ENCODE measurements at regions not wholly inside any gene's neighbourhood (a gene's known extent, or its start where the extent isn't known, plus 50 kb on each side); places are given as distances from the start of the nearest gene placed in this dataset.
"Not testable (repeated sequence)": the region's sequence is repeated elsewhere in the genome, so short reads cannot be mapped to it uniquely, and the experiment has no call there.

DNA sequence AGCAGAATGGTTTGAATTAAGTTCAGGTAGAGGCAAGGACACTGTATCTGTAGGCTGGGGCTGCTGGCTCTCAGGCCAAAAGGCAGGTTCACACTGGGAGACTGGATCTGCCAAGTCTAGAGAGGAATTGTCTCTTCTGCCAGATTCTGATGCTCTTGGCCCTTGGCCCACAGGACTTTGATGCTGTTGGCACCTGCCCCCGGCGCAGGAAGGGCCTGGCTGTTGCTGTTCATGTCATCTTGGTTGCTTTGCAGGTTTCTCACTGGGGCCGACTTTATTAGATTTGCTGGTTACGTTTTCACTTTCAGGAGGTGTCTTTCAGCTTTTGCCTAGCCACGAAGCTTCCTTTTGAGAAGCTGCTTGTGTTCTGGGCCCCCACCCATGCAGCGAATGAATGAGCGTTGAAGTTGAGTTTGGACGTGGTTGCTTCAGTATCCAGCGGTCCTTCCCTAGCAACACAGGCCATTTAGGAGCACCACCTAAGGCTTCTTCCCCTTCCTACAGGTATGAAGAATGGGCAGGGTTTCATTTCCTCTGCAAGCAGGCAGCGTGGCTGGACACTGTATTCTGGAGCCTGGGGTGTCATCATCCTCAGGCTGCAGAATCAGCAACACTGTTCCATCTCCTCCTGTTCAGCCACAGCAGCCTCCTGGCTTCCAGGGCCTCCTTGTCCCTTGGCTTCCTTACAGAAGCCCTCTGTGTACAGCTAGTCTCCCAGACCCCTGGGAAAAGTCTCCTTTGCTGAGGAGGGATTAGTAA, 65.6 kb upstream of the PRR23C start:
- Histone ChIP-seq H3K4me3 (no peak overlapping the region), H3K27ac (no peak overlapping the region), H3K4me1 (no peaks in the 10 kb centered on the region), H3K9me3 (no peaks in the 10 kb centered on the region), H3K36me3 (no peaks in the 10 kb centered on the region), H3K27me3 (peaks cover 0 to 9% (median 0%) of the 10 kb centered on the region in 3 donors)
- 16 to 51% methylated on average over 10 of the region's 10 CpGs for WGBS, 2 donors
- intact Hi-C loops (cut with DNase I), result loop anchor here (2.0 kb wide), 1 partner anchor 221 kb away; no protein-coding TSS in a partner anchor
- TF ChIP-seq POLR2A (IDR thresholded peaks at IDR 0.05) (no peak), EP300 (IDR thresholded peaks at IDR 0.05) (no peak), POLR2AphosphoS5 (IDR thresholded peaks at IDR 0.05) (no peak)
- TF ChIP-seq, protein P1, sequence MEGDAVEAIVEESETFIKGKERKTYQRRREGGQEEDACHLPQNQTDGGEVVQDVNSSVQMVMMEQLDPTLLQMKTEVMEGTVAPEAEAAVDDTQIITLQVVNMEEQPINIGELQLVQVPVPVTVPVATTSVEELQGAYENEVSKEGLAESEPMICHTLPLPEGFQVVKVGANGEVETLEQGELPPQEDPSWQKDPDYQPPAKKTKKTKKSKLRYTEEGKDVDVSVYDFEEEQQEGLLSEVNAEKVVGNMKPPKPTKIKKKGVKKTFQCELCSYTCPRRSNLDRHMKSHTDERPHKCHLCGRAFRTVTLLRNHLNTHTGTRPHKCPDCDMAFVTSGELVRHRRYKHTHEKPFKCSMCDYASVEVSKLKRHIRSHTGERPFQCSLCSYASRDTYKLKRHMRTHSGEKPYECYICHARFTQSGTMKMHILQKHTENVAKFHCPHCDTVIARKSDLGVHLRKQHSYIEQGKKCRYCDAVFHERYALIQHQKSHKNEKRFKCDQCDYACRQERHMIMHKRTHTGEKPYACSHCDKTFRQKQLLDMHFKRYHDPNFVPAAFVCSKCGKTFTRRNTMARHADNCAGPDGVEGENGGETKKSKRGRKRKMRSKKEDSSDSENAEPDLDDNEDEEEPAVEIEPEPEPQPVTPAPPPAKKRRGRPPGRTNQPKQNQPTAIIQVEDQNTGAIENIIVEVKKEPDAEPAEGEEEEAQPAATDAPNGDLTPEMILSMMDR (IDR thresholded peaks at IDR 0.05), result no peak
- DNase-seq, result no peak

DNA sequence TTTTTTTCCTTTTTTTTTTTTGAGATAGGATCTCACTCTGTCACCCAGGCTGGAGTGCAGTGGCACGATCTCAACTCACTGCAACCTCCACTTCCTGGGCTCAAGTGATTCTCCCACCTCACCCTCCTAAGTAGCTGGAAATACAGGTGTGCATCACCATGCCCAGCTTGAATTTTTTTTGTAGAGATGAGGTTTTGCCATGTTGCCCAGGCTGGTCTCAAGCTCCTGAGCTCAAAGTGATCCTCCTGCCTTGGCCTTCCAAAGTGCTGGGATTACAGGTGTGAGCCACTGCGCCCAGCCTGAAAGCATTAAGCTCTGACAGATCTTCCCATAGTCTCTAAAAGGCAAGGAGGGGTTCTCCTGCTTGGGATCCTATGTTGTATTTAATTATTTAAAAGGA, 66.2 kb upstream of the PRR23C start:
- intact Hi-C loops (cut with DNase I), result loop anchor here (2.0 kb wide), 1 partner anchor 220 kb away; no protein-coding TSS in a partner anchor
- 74 to 75% methylated on average over 2 of the region's 2 CpGs for WGBS, 2 donors
- H3K4me3 ChIP-seq, H3K36me3 ChIP-seq, H3K4me1 ChIP-seq, H3K27ac ChIP-seq, H3K27me3 ChIP-seq, H3K9me3 ChIP-seq, DNase-seq: not testable (repeated sequence)

DNA sequence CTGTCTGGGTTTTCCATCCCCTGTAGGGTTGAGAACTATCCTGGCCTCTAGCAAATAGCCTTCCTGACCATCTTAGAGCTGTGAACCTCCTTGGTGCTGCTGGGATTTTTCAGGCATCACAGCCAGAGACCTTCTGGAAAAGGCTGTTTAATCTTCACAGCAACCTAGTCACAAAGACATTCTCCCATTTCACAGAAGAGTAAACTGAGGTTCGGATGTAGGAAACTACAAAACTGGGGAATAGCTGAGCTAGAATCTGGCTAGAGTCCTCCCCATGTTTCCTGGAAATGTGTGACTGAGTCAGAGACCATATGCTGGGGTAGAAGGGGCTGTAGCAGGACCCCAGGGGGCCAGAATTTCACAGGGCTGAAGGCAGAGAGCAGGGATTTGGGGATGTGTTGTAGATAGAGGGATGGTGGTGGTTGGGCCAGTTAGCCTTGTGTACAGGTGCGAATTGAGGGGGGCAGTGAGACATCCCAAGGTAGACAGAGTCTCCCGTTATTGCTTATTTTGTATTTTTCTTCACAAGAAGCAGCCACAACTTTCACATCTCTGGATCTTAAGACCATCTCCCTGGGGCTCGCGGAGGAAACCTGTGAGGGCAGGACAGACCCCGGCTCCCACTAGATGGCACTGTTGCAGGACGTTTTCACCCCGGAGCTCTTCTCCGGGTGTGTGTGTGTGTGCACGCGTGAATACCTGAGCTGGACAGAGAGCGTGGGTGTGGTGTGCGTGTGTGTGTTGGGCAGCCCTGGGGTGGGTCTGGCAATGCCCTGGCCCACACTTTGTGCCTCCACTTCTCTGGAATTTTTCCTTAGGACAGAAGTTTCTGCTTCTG, 66.9 kb upstream of the PRR23C start:
- Histone ChIP-seq H3K4me1 (no peaks in the 10 kb centered on the region), H3K4me3 (no peak overlapping the region), H3K27me3 (peaks cover 0 to 9% (median 0%) of the 10 kb centered on the region in 3 donors), H3K36me3 (no peaks in the 10 kb centered on the region), H3K27ac (no peak overlapping the region), H3K9me3 (no peaks in the 10 kb centered on the region)
- no peak for TF ChIP-seq POLR2AphosphoS5 (IDR thresholded peaks at IDR 0.05)
- TF ChIP-seq, protein P1 (IDR thresholded peaks at IDR 0.05), result peak in 3 of 4 experiments; percentile 21 to 56 (median 36)
- intact Hi-C loops (cut with DNase I), result loop anchor here (2.0 kb wide), 1 partner anchor 219 kb away; no protein-coding TSS in a partner anchor
- 5 to 9% methylated on average over 13 of the region's 13 CpGs for WGBS, 2 donors
- DNase-seq, result no peak

DNA sequence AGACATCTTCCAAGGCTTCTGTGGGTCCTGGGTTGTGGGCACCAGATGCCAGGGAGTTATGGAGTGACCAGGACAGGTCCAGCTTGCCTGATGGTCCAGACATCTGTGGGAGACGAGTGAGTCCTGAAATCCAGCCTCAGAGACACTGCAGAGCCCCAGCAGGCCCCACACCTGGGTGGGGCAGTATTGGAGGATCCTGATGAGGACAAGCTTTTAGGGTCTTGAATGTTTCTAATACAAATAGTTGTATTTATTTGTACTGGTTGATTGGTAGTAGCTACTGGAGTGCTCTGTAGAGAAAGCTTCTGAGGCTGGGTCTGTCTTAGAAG, 67.5 kb upstream of the PRR23C start:
- Histone ChIP-seq H3K4me3 (no peak overlapping the region), H3K9me3 (no peaks in the 10 kb centered on the region), H3K27ac (no peak overlapping the region), H3K36me3 (no peaks in the 10 kb centered on the region), H3K4me1 (no peaks in the 10 kb centered on the region), H3K27me3 (peaks cover 0 to 9% (median 0%) of the 10 kb centered on the region in 3 donors)
- intact Hi-C loops (cut with DNase I), result no loop called here
- WGBS, 2 donors, result 1 to 4% methylated on average over 1 of the region's 1 CpG
- TF ChIP-seq EP300 (IDR thresholded peaks at IDR 0.05) (no peak), POLR2AphosphoS5 (IDR thresholded peaks at IDR 0.05) (no peak), POLR2A (IDR thresholded peaks at IDR 0.05) (no peak)
- TF ChIP-seq, protein P1 (IDR thresholded peaks at IDR 0.05), result no peak
- DNase-seq, result no peak

DNA sequence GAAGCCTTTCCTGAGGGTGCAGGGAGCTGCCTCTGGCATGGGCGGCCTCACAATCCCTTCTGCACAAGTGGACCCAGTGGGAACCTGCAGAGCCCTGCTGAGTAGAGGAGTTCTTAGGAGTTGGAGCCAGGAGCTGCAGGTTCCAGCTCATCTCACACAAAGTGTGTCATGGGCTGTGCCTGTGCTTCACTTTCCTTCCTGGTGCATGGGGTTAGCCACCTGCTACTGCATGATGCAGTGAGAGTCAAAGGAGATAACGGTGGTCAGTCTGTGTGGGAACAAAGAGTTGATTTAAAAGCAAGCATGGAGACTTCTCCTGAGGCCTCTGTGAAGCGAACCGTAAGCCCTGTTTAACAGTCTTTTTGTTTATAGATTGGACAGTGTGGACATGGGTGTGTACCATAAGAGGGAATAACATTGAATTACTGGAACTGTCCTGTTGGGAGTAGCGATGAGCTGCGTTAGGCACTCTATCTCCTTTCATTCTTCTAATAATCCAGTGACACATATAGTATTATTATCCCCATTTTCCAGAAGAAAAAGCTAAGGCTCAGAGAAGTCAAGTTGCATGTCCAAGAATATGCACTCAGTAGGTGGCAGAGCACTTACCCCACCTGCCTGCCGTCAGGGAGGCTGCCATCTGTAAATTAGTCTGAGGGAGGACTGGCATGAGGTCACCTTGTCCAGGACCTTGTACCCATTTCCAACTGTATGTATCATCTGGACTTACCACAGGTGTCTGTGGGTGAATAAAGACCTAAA, 68.7 kb upstream of the PRR23C start:
- TF ChIP-seq, protein P1 (IDR thresholded peaks at IDR 0.05), result no peak
- TF ChIP-seq POLR2AphosphoS5 (IDR thresholded peaks at IDR 0.05) (no peak), POLR2A (IDR thresholded peaks at IDR 0.05) (no peak), EP300 (IDR thresholded peaks at IDR 0.05) (no peak)
- no peak for DNase-seq
- 47 to 63% methylated on average over 7 of the region's 7 CpGs for WGBS, 2 donors
- Histone ChIP-seq H3K9me3 (no peaks in the 10 kb centered on the region), H3K4me3 (no peak overlapping the region), H3K36me3 (no peaks in the 10 kb centered on the region), H3K4me1 (no peaks in the 10 kb centered on the region), H3K27me3 (peaks cover 0 to 9% (median 0%) of the 10 kb centered on the region in 3 donors), H3K27ac (no peak overlapping the region)
- intact Hi-C loops (cut with DNase I), result no loop called here

Measured in sigmoid colon (tissue), 6 donors.